GM12878 (cell line): ENCODE measurements at regions not wholly inside any gene's neighbourhood (a gene's known extent, or its start where the extent isn't known, plus 50 kb on each side); places are given as distances from the start of the nearest gene placed in this dataset.

Experiments used
- ATAC-seq: fragments of 200-7000 bp; cut with Tn5 transposase; 3 replicates; pipeline ENCODE4 v1.9.1; 2020; ENCODE audit warnings: mild to moderate bottlenecking, moderate library complexity
- BruUV-seq: library from RNA; stranded (reverse); fragments of 400-500 nt; replicated peaks from 2 replicates; lab custom pipeline; 2021; lab: Mats Ljungman, UMichigan
- CTCF ChIA-PET: fragments of 300-600 bp; sonication (Branson Sonifier 250); formaldehyde crosslinking; extraction: SDS; loops from one replicate; lab custom pipeline; 2021; ENCODE audit warnings: inconsistent platforms; lab: Yijun Ruan, JAX
- POLR2A ChIA-PET: fragments of 350-600 bp; formaldehyde crosslinking; extraction: SDS; loops from one replicate; lab custom pipeline; 2021; ENCODE audit warnings: inconsistent platforms; lab: Charles Lee
- RAD21 ChIA-PET: fragments of 300-600 bp; sonication (Branson Sonifier 250); formaldehyde crosslinking; loops from one replicate; lab custom pipeline; 2023; ENCODE audit warnings: antibody characterized with exemption; ENCODE audit not compliant: unreplicated experiment; lab: Charles Lee
- SMC1A ChIA-PET: fragments of 300-600 bp; sonication (Branson Sonifier 250); formaldehyde crosslinking; loops from one replicate; lab custom pipeline; 2023; ENCODE audit not compliant: unreplicated experiment, uncharacterized antibody; lab: Charles Lee
- DNase-seq: peaks from one replicate; pipeline ENCODE4 v3.0.0-alpha.2; 2011; ENCODE audit warnings: low read depth, low spot score
- FAIRE-seq: peaks from 3 replicates; lab custom pipeline; 2011; peaks lifted over from hg19 to GRCh38; lab: Jason Lieb, UNC
- H2AFZ ChIP-seq: 2 replicates; pipeline ENCODE4 v1.6.0; 2011; ENCODE audit warnings: low read depth, low read length, control low read depth; ENCODE audit not compliant: control insufficient read depth
- H3K27ac ChIP-seq: 2 replicates; pipeline ENCODE4 v1.5.1; 2011; ENCODE audit warnings: control low read depth; ENCODE audit not compliant: control insufficient read depth, insufficient read depth
- H3K27me3 ChIP-seq, 2 experiments: replicated peaks in 1 of 2; 2 replicates each; pipeline versions ENCODE4 v1.6.0 to v1.6.1; 2011; ENCODE audit warnings: low read length in 1 of 2; ENCODE audit not compliant: control insufficient read depth in 2 of 2, insufficient read depth in 2 of 2
- H3K36me3 ChIP-seq, 2 experiments: 2 replicates each; pipeline ENCODE4 v1.5.1; 2011; ENCODE audit warnings: low read length in 1 of 2; ENCODE audit not compliant: control insufficient read depth in 2 of 2, insufficient read depth in 2 of 2
- H3K4me1 ChIP-seq: 2 replicates; pipeline ENCODE4 v1.6.1; 2011; ENCODE audit warnings: mild to moderate bottlenecking, low read length, moderate library complexity, mixed read lengths; ENCODE audit not compliant: control insufficient read depth, insufficient read depth
- H3K4me2 ChIP-seq: 2 replicates; pipeline ENCODE4 v1.6.0; 2011; ENCODE audit warnings: control low read depth; ENCODE audit not compliant: control insufficient read depth, insufficient read depth
- H3K4me3 ChIP-seq: fragments of 200-600 bp; sonication (generic); 2 replicates; pipeline ENCODE4 v1.5.1; 2016
- H3K79me2 ChIP-seq: 2 replicates; pipeline ENCODE4 v1.6.0; 2011; ENCODE audit warnings: low read length; ENCODE audit not compliant: control insufficient read depth, insufficient read depth
- H3K9ac ChIP-seq: 2 replicates; pipeline ENCODE4 v1.8.0; 2011; ENCODE audit warnings: low read length, control low read depth, mixed read lengths; ENCODE audit not compliant: control insufficient read depth, insufficient read depth
- H3K9me3 ChIP-seq: replicated peaks from 3 replicates; pipeline ENCODE4 v1.5.1; 2011; ENCODE audit warnings: mild to moderate bottlenecking, low read length; ENCODE audit not compliant: control insufficient read depth, insufficient read depth
- H4K20me1 ChIP-seq: 2 replicates; pipeline ENCODE4 v1.6.0; 2011; ENCODE audit not compliant: control insufficient read depth, insufficient read depth
- BHLHE40 ChIP-seq, 2 experiments: fragments of 450-650 bp in 1 of 2; IDR thresholded peaks; 2 replicates each; pipeline ENCODE4 v1.6.1; 2011 to 2017; ENCODE audit warnings: low read depth in 2 of 2, borderline replicate concordance in 1 of 2, improper control_type of control experiment in 1 of 2, low read length in 1 of 2, mild to moderate bottlenecking in 1 of 2
- HDAC2 ChIP-seq: fragments of 200-600 bp; sonication (generic); IDR thresholded peaks from 2 replicates; pipeline ENCODE4 v1.6.1; 2017
- MEF2B ChIP-seq: fragments of 450-650 bp; IDR thresholded peaks from 2 replicates; pipeline ENCODE4 v1.6.1; 2018; ENCODE audit warnings: mild to moderate bottlenecking, moderate library complexity; ENCODE audit not compliant: partially characterized antibody, poor library complexity, severe bottlenecking
- MYB ChIP-seq: fragments of 150-350 bp; IDR thresholded peaks from 2 replicates; pipeline ENCODE4 v1.6.1; 2014; ENCODE audit warnings: mild to moderate bottlenecking, low read depth, low read length, borderline replicate concordance
- POU2F2 ChIP-seq: IDR thresholded peaks from 3 replicates; pipeline ENCODE4 v1.6.1; 2011; ENCODE audit warnings: low read depth, mild to moderate bottlenecking, low read length, borderline replicate concordance
- SMC3 ChIP-seq: IDR thresholded peaks from 2 replicates; pipeline ENCODE4 v1.6.1; 2011; ENCODE audit warnings: low read length, improper control_type of control experiment, borderline replicate concordance
- TCF3 ChIP-seq: IDR thresholded peaks from 2 replicates; pipeline ENCODE4 v1.6.1; 2012; ENCODE audit warnings: low read depth, mild to moderate bottlenecking, low read length, borderline replicate concordance; ENCODE audit not compliant: insufficient read depth
- WGBS: methylation state at CpG from one replicate; pipeline ENCODE4 v1.1.6; 2016; ENCODE audit warnings: low lambda C conversion rate; ENCODE audit not compliant: insufficient replicate concordance, insufficient coverage; ENCODE audit errors: missing lambda C conversion rate; 5-methylcytosine and 5-hydroxymethylcytosine counted together
- in situ Hi-C: fragments of 300-500 bp; cut with MboI; formaldehyde crosslinking; loops from 9 replicates; pipeline ENCODE4 v1.14.3; 2018; ENCODE audit warnings: mixed read lengths
- intact Hi-C: fragments of 100-400 bp; cut with micrococcal nuclease; formaldehyde crosslinking; loops from one replicate; pipeline ENCODE4 v1.14.2; 2022; ENCODE audit not compliant: unreplicated experiment
- TF ChIP-seq, protein P1 (sequence below): fragments of 450-650 bp; IDR thresholded peaks from 2 replicates; pipeline ENCODE4 v1.6.1; 2017; ENCODE audit warnings: mild to moderate bottlenecking, low read depth, inconsistent platforms; ENCODE audit not compliant: poor library complexity, severe bottlenecking
- TF ChIP-seq, protein P2 (sequence below): fragments of 450-650 bp; IDR thresholded peaks from 2 replicates; pipeline ENCODE4 v1.6.1; 2018; ENCODE audit warnings: mild to moderate bottlenecking, low read depth, moderate library complexity; ENCODE audit not compliant: partially characterized antibody

DNA sequence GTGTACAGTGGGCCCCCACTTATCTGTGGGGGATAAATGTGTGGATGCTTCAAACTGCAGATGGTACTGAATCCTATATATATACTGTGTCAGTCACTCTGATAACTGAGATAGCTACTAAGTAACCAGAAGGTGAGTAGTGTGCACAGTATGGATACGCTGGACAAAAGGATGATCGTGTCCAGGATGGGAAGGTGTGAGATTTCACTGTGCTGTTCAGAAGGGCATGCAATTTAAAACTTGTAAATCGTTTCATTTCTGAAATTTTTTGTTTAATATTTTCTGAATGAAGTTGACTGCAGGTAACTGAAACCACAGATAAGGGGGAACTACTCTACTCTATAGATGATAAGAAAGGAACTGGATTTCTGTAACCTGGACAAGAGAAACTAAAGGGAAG lies 52.1 kb upstream of the SESN3 start:
- FAIRE-seq (no peak), DNase-seq (no peak), ATAC-seq (no peak)
- Histone ChIP-seq H3K9ac (no peak overlapping the region), H3K36me3 (no peaks in the 10 kb centered on the region), H4K20me1 (no peaks in the 10 kb centered on the region), H3K4me2 (no peak overlapping the region), H3K4me3 (no peak overlapping the region), H3K9me3 (no peaks in the 10 kb centered on the region), H3K79me2 (no peaks in the 10 kb centered on the region), H2AFZ (no peak overlapping the region), H3K4me1 (peaks cover 6% of the 10 kb centered on the region), H3K27ac (no peak overlapping the region), H3K27me3 (peaks cover 0 to 8% of the 10 kb centered on the region in 2 experiments)
- TF ChIP-seq HDAC2 = no peak
- TF ChIP-seq POU2F2 = no peak
- no peak for TF ChIP-seq MEF2B
- TF ChIP-seq, protein P1, sequence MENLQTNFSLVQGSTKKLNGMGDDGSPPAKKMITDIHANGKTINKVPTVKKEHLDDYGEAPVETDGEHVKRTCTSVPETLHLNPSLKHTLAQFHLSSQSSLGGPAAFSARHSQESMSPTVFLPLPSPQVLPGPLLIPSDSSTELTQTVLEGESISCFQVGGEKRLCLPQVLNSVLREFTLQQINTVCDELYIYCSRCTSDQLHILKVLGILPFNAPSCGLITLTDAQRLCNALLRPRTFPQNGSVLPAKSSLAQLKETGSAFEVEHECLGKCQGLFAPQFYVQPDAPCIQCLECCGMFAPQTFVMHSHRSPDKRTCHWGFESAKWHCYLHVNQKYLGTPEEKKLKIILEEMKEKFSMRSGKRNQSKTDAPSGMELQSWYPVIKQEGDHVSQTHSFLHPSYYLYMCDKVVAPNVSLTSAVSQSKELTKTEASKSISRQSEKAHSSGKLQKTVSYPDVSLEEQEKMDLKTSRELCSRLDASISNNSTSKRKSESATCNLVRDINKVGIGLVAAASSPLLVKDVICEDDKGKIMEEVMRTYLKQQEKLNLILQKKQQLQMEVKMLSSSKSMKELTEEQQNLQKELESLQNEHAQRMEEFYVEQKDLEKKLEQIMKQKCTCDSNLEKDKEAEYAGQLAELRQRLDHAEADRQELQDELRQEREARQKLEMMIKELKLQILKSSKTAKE = no peak
- TF ChIP-seq, protein P2, sequence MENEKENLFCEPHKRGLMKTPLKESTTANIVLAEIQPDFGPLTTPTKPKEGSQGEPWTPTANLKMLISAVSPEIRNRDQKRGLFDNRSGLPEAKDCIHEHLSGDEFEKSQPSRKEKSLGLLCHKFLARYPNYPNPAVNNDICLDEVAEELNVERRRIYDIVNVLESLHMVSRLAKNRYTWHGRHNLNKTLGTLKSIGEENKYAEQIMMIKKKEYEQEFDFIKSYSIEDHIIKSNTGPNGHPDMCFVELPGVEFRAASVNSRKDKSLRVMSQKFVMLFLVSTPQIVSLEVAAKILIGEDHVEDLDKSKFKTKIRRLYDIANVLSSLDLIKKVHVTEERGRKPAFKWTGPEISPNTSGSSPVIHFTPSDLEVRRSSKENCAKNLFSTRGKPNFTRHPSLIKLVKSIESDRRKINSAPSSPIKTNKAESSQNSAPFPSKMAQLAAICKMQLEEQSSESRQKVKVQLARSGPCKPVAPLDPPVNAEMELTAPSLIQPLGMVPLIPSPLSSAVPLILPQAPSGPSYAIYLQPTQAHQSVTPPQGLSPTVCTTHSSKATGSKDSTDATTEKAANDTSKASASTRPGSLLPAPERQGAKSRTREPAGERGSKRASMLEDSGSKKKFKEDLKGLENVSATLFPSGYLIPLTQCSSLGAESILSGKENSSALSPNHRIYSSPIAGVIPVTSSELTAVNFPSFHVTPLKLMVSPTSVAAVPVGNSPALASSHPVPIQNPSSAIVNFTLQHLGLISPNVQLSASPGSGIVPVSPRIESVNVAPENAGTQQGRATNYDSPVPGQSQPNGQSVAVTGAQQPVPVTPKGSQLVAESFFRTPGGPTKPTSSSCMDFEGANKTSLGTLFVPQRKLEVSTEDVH = no peak
- TF ChIP-seq SMC3 = no peak
- no peak for TF ChIP-seq MYB
- TF ChIP-seq BHLHE40 (IDR thresholded peaks at IDR 0.05; ENCODE audit: borderline replicate concordance in 1 of 2, low read depth in 2 of 2, low read length in 1 of 2) = no peak
- TF ChIP-seq TCF3 = no peak
- CTCF ChIA-PET = interaction anchor here (1.1 kb wide), 1 partner anchor 27 kb away, joined by 3 read pairs; no protein-coding TSS in a partner anchor
- POLR2A ChIA-PET = no interaction called here
- 35% methylated on average over 3 of the region's 3 CpGs for WGBS
- SMC1A ChIA-PET = interaction anchor here (1.7 to 2.9 kb wide), 2 partner anchors 16 to 170 kb away, joined by 3 to 12 read pairs; no protein-coding TSS in a partner anchor
- no TSS peak for BruUV-seq
- RAD21 ChIA-PET = interaction anchor here (0.5 kb wide), 1 partner anchor 110 kb away, joined by 3 read pairs; no protein-coding TSS in a partner anchor
- intact Hi-C loops = no loop called here
- in situ Hi-C loops = no loop called here
